Endothelial cell of umbilical vein (primary cell): ENCODE measurements at regions not wholly inside any gene's neighbourhood (a gene's known extent, or its start where the extent isn't known, plus 50 kb on each side); places are given as distances from the start of the nearest gene placed in this dataset.

Source experiments
- BruUV-seq: library from RNA; stranded (reverse); fragments of 400-500 nt; replicated peaks from 2 replicates; lab custom pipeline; 2021; lab: Mats Ljungman, UMichigan
- CTCF ChIA-PET: fragments of 300-600, 350-600 bp; sonication (Branson Sonifier 250); formaldehyde crosslinking; loops from one replicate; lab custom pipeline; 2021; ENCODE audit warnings: antibody characterized with exemption, inconsistent platforms; lab: Charles Lee
- POLR2A ChIA-PET: fragments of 300-600, 350-600 bp; sonication (Branson Sonifier 250); formaldehyde crosslinking; loops from one replicate; lab custom pipeline; 2021; ENCODE audit warnings: antibody characterized with exemption, inconsistent platforms; lab: Charles Lee
- DNase-seq: peaks from one replicate; pipeline ENCODE4 v3.0.0-alpha.2; 2011; ENCODE audit warnings: low read depth, low spot score
- FAIRE-seq: peaks from 2 replicates; lab custom pipeline; 2011; peaks lifted over from hg19 to GRCh38; lab: Jason Lieb, UNC
- H2AFZ ChIP-seq: 2 replicates; pipeline ENCODE4 v1.6.0; 2012; ENCODE audit warnings: low read depth, low read length, control low read depth, inconsistent platforms
- H3K27ac ChIP-seq: 2 replicates; pipeline ENCODE4 v1.5.1; 2011; ENCODE audit warnings: low read depth, mild to moderate bottlenecking, control low read depth, low read length, moderate library complexity; ENCODE audit not compliant: insufficient read depth
- H3K27me3 ChIP-seq, 2 experiments: 2 replicates each; pipeline versions ENCODE4 v1.6.0 to v1.6.1; 2011; ENCODE audit warnings: low read length in 2 of 2, mixed read lengths in 1 of 2; ENCODE audit not compliant: control insufficient read depth in 2 of 2, insufficient read depth in 2 of 2
- H3K36me3 ChIP-seq, 2 experiments: 2 replicates in 1 of 2; 3 replicates in 1 of 2; pipeline ENCODE4 v1.5.1; 2011; ENCODE audit warnings: low read length in 2 of 2, mild to moderate bottlenecking in 1 of 2, moderate library complexity in 1 of 2; ENCODE audit not compliant: control insufficient read depth in 2 of 2, insufficient read depth in 2 of 2; ENCODE audit errors: extremely low read depth in 1 of 2
- H3K4me1 ChIP-seq: 3 replicates; pipeline ENCODE4 v1.5.1; 2011; ENCODE audit warnings: mild to moderate bottlenecking, low read length; ENCODE audit not compliant: control insufficient read depth, insufficient read depth; ENCODE audit errors: extremely low read depth
- H3K4me2 ChIP-seq: 2 replicates; pipeline ENCODE4 v1.6.1; 2011; ENCODE audit warnings: low read length, control low read depth, mixed read lengths; ENCODE audit not compliant: insufficient read depth
- H3K4me3 ChIP-seq, 3 experiments: fragments of 200-600 bp in 1 of 3; sonication (generic), shearing (Covaris generic) in 1 of 3; replicated peaks in 1 of 3; 2 replicates each; pipeline ENCODE4 v1.5.1; 2011 to 2016; ENCODE audit warnings: control low read depth in 3 of 3, low read length in 3 of 3, mild to moderate bottlenecking in 2 of 3, inconsistent platforms in 1 of 3, low read depth in 1 of 3, moderate library complexity in 1 of 3; ENCODE audit not compliant: insufficient read depth in 1 of 3
- H3K79me2 ChIP-seq: 2 replicates; pipeline ENCODE4 v1.6.0; 2012; ENCODE audit warnings: low read length, inconsistent platforms; ENCODE audit not compliant: control insufficient read depth, insufficient read depth
- H3K9ac ChIP-seq: replicated peaks from 2 replicates; pipeline ENCODE3; 2011; ENCODE audit warnings: low read length, control low read depth; ENCODE audit not compliant: insufficient read depth; ENCODE audit errors: extremely low read depth
- H3K9me1 ChIP-seq: replicated peaks from 3 replicates; pipeline ENCODE4 v1.6.0; 2011; ENCODE audit warnings: mild to moderate bottlenecking, low read length; ENCODE audit not compliant: control insufficient read depth, insufficient read depth; ENCODE audit errors: extremely low read depth
- H3K9me3 ChIP-seq: replicated peaks from 2 replicates; pipeline ENCODE4 v1.5.1; 2012; ENCODE audit warnings: low read length, inconsistent platforms; ENCODE audit not compliant: control insufficient read depth, insufficient read depth
- H4K20me1 ChIP-seq: replicated peaks from 2 replicates; pipeline ENCODE3; 2011; ENCODE audit warnings: mild to moderate bottlenecking, low read length; ENCODE audit not compliant: control insufficient read depth, insufficient read depth; ENCODE audit errors: extremely low read depth
- EZH2 ChIP-seq: IDR thresholded peaks from 2 replicates; pipeline ENCODE4 v1.6.1; 2012; ENCODE audit warnings: borderline replicate concordance, low read depth, mild to moderate bottlenecking, moderate library complexity, low read length, inconsistent platforms; ENCODE audit not compliant: severe bottlenecking
- FOS ChIP-seq: IDR thresholded peaks from 2 replicates; pipeline ENCODE4 v1.6.1; 2011; ENCODE audit warnings: mild to moderate bottlenecking, low read length, moderate library complexity, borderline replicate concordance; ENCODE audit not compliant: insufficient read depth
- GATA2 ChIP-seq: IDR thresholded peaks from 2 replicates; pipeline ENCODE4 v1.7.0; 2011; ENCODE audit warnings: low read depth, mild to moderate bottlenecking, moderate library complexity, mixed read lengths, low read length; ENCODE audit not compliant: insufficient read length, insufficient read depth
- JUN ChIP-seq: IDR thresholded peaks from 2 replicates; pipeline ENCODE4 v1.6.1; 2011; ENCODE audit warnings: borderline replicate concordance, low read depth; ENCODE audit not compliant: insufficient read length, insufficient read depth
- MYC ChIP-seq: IDR thresholded peaks from one replicate; pipeline ENCODE4 v1.6.1; 2011; ENCODE audit warnings: mild to moderate bottlenecking, low read depth, low read length
- POLR2A ChIP-seq: IDR thresholded peaks from 2 replicates; pipeline ENCODE4 v1.6.1; 2012; ENCODE audit warnings: low read depth, mild to moderate bottlenecking, control low read depth, low read length
- POLR2AphosphoS5 ChIP-seq: IDR thresholded peaks from 2 replicates; pipeline ENCODE4 v1.6.1; 2012; ENCODE audit warnings: low read depth, mild to moderate bottlenecking, control low read depth, low read length, moderate library complexity; ENCODE audit not compliant: insufficient read depth
- dilution Hi-C: fragments of 300-500 bp; cut with MboI; formaldehyde crosslinking; loops from one replicate; pipeline ENCODE4 v1.15.0; 2019; ENCODE audit warnings: low sequenced_read_pairs; ENCODE audit not compliant: extremely low pct_ligation_motif_present
- intact Hi-C: fragments of 100-400 bp; cut with micrococcal nuclease; formaldehyde crosslinking; loops from one replicate; pipeline ENCODE4 v1.10.0; 2022
- TF ChIP-seq, protein P1 (sequence below): IDR thresholded peaks from 2 replicates; pipeline ENCODE4 v1.6.1; 2011; ENCODE audit not compliant: insufficient read depth, insufficient read length
- TF ChIP-seq, protein P2 (sequence below), 2 donors: IDR thresholded peaks; 1 replicate in 1 of 2; 2 replicates in 1 of 2; pipeline ENCODE4 v1.5.1; 2011; ENCODE audit warnings: low read length in 2 of 2, mild to moderate bottlenecking in 2 of 2, moderate library complexity in 2 of 2, control low read depth in 1 of 2, inconsistent platforms in 1 of 2, low read depth in 1 of 2; ENCODE audit not compliant: insufficient read depth in 1 of 2; ENCODE audit errors: extremely low read depth in 1 of 2

DNA sequence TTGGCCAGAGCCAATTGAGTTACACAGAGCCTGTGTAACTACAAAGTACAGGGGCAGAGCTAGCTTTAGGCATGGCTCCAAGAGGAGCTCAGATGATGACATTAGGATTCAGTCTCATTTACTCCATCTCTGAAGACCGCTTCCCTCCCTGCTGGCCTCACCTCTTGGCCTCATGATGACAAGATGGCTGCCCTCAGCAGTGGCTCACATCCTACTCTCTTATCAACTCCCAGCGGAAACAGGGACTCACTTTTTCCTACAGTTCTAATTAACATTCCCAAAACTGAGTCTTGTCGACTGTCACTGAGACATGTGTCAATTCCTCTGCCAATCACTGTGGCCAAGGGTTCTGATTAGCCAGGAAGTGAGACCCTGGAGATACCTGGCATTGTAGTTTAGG is 59.4 kb upstream of the ECE1 start:
- no peaks in the 10 kb centered on the region for H3K9me3 ChIP-seq
- H3K27ac ChIP-seq = no peak overlapping the region
- dilution Hi-C loops (no loop called here), intact Hi-C loops (no loop called here)
- H3K79me2 ChIP-seq = peaks cover 4% of the 10 kb centered on the region
- DNase-seq (no peak), FAIRE-seq (no peak)
- H3K4me2 ChIP-seq = no peak overlapping the region
- ChIA-PET CTCF (interaction anchor here (0.9 to 4.0 kb wide), 4 partner anchors 19 to 117 kb away, joined by 3 to 12 read pairs (median 3); no protein-coding TSS in a partner anchor), POLR2A (no interaction called here)
- H3K36me3 ChIP-seq = no peaks in the 10 kb centered on the region
- no peak for TF ChIP-seq POLR2AphosphoS5
- no peak for TF ChIP-seq FOS
- TF ChIP-seq, protein P1, sequence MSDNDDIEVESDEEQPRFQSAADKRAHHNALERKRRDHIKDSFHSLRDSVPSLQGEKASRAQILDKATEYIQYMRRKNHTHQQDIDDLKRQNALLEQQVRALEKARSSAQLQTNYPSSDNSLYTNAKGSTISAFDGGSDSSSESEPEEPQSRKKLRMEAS = no peak
- TF ChIP-seq, protein P2, sequence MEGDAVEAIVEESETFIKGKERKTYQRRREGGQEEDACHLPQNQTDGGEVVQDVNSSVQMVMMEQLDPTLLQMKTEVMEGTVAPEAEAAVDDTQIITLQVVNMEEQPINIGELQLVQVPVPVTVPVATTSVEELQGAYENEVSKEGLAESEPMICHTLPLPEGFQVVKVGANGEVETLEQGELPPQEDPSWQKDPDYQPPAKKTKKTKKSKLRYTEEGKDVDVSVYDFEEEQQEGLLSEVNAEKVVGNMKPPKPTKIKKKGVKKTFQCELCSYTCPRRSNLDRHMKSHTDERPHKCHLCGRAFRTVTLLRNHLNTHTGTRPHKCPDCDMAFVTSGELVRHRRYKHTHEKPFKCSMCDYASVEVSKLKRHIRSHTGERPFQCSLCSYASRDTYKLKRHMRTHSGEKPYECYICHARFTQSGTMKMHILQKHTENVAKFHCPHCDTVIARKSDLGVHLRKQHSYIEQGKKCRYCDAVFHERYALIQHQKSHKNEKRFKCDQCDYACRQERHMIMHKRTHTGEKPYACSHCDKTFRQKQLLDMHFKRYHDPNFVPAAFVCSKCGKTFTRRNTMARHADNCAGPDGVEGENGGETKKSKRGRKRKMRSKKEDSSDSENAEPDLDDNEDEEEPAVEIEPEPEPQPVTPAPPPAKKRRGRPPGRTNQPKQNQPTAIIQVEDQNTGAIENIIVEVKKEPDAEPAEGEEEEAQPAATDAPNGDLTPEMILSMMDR (IDR thresholded peaks at IDR 0.05; ENCODE audit: extremely low read depth in 1 of 2, insufficient read depth in 1 of 2, low read depth in 1 of 2, low read length in 2 of 2) = no peak
- no peak for TF ChIP-seq EZH2
- TF ChIP-seq GATA2 = no peak
- no peak for TF ChIP-seq POLR2A
- no peak for TF ChIP-seq MYC
- no peak for TF ChIP-seq JUN
- no peak overlapping the region for H3K9ac ChIP-seq
- H4K20me1 ChIP-seq = no peaks in the 10 kb centered on the region
- no peak overlapping the region for H3K4me3 ChIP-seq
- H3K27me3 ChIP-seq = no peaks in the 10 kb centered on the region
- no peaks in the 10 kb centered on the region for H3K9me1 ChIP-seq
- peaks cover 5% of the 10 kb centered on the region for H3K4me1 ChIP-seq
- no TSS peak for BruUV-seq
- H2AFZ ChIP-seq = no peak overlapping the region
